ENCODE measurements at regions not wholly inside any gene's neighbourhood (a gene's known extent, or its start where the extent isn't known, plus 50 kb on each side); places are given as distances from the start of the nearest gene placed in this dataset.

DNA sequence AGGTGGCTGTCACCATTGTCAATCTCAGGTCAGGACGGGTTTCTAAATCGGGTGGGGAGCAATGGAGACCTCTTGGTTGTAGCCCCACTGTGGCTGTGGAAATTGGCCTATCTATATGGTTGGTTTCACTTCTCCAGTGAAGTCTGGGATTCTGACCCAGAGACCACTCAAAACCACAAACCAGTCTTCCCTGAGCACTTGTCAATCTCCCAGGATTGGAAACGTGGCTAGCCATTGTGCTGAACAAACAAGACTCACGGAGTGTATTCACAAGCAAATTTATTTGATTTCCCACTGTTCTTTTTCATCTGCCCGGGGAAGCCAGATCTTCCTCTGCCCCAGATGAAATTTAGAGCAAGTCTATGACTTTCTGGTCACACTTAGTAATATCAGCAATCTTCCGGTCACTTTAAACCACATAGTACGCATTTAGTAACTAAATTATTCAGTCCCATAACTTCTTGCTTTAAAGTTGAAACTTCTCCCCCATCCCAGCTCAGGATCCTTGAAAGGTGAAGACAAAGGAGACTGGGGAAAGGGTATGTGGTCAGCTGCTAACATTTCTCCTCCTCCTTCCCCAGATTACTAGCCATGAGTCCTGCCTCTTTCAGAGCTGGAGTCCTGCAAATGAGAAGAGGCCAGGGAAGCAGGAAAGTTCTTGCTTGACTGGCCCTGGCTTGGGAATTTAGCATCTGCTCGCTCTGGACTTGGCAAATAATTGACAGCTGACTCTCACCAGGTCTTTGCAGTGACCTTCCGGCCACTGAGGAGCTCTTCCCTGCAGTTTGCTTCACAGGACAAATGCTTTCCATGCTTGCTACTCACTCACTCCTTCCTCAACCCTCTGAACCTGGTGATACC, 123.2 kb upstream of the MAX start:
- DNase-seq: no peak

GRCh38 chr14:65226824-65227604, 124.7 kb upstream of the MAX start:
- no peak for DNase-seq

DNA sequence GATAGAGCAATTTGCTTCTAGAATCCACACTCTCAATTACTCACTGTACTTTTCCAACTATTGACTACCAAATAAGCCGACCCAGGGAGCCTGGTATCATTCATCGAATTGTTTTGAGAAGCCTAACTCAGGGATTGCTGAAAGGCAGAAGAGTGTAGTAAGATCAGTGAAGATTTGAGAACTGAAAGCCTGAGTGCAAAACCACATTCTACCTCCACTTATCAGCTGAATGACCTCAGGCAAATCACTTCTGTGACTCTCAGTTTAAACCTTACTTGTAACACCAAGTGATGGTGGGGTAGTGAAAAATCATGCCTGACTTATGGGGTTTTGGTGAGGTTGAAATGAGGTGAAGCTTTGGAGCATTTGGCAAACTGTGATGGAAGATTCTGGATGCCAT, 126.1 kb upstream of the MAX start:
- no peak for DNase-seq

- DNase-seq: no peak
Observed at GRCh38 chr14:65228956-65229747, 126.8 kb upstream of the MAX start.

GRCh38 chr14:65229748-65230728, 127.7 kb upstream of the MAX start:
- peak in 1 of 4 experiments; percentile 20 for DNase-seq

- no peak for DNase-seq
Observed at GRCh38 chr14:65231286-65231980, 129.1 kb upstream of the MAX start.

- DNase-seq: no peak
Observed at GRCh38 chr14:65234752-65235361, 132.5 kb upstream of the MAX start.

DNA sequence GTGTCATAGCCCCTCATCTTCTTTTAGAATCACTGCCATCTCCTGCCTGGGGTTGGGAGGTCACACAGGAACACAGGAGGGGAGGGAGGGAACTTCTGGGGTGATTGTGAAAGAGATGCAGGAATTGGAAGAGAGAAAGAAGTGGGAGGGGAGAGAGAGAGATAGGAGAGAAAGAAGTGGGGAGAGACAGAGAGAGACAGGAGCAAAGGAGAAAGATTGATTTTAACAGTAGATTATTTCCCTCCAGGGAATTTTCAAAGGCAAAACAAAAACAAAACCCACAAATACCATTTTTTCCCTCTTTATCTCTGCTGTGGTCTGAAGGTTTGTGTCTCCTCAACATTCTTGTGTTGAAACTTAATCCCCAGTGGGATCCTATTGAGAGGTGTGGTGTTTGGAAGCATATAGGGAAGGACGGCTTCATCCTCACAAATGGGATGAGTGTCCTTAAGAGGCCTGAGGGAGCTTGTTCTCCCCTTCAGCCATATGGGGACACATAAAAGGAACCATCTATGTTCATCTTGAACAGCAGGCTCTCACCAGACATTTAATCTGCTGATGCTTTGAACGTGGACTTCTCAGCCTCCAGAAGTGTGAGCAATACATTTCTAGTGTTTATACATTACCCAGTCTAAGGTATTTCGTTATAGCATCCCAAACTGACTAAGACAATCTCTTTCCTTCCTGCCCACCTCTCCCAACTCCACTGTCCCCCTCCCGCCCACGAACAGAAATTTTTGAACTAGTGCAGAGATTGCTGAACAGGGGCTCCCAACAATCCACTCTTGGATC, 134.9 kb upstream of the MAX start:
- no peak for DNase-seq

- no peak for DNase-seq
Observed at GRCh38 chr14:65237941-65238340, 135.6 kb upstream of the MAX start.

DNA sequence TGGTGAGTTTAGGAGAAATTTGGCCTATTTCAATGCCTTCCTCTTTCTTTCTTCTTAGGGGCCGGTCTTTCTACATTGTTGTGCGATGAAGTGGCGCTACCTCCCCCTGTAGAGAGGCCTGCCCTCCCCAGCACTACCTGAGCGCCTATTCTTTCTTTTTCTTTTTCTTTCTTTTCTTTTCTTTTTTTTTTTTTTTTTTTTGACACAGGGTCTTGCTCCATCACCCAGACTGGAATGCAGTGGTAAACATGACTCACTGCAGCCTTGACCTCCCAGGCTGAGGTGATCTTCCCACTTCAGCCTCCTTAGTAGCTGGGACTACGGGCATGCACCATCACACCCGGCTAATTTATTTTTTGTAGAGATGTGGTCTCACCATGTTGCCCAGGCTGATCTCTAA, 136.1 kb upstream of the MAX start:
- no peak for DNase-seq

DNA sequence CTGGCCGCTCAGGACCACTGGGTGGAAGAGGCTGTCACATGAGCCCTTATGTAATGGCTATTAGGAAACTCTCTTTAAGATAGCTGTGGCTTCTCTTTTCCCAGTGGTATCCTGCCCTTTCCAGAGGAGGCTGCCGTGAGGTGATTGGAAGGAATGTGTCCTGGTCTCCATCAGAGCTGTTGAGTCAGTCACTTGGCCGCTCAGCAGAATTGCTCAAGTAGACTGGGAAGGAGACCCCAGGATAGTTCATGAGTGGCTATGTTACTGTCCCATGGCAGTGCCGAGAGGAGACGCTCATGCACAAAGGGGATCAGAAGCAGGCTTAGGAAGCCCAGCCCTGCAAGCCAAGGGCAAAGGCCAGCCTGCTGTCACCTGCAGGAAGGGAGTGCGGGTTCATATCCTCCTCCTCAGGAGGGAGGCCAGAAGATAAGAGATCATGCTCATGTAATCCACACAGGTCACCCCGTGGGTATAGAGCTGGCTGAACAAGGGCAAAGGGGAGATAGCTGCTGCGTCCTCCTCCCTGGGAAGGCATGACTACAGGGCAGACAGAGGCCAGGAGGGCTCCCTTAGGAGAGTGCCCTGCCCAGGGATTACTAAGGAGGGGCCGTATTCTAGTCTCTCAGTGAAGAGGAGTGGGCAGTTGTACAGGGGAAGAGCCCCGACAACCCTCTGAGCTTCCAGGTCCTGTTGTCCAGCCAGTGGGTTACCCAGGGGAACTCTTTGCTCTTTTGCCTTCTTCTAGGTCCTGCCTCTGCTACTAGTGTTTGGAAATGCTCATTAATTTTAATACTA, 137.0 kb upstream of the MAX start:
- DNase-seq: no peak

GRCh38 chr14:65239938-65240296, 137.6 kb upstream of the MAX start:
- no peak for DNase-seq

- no peak for DNase-seq
Observed at GRCh38 chr14:65241125-65241752, 138.9 kb upstream of the MAX start.

GRCh38 chr14:65242732-65243134, 140.4 kb upstream of the MAX start:
- DNase-seq: no peak

DNA sequence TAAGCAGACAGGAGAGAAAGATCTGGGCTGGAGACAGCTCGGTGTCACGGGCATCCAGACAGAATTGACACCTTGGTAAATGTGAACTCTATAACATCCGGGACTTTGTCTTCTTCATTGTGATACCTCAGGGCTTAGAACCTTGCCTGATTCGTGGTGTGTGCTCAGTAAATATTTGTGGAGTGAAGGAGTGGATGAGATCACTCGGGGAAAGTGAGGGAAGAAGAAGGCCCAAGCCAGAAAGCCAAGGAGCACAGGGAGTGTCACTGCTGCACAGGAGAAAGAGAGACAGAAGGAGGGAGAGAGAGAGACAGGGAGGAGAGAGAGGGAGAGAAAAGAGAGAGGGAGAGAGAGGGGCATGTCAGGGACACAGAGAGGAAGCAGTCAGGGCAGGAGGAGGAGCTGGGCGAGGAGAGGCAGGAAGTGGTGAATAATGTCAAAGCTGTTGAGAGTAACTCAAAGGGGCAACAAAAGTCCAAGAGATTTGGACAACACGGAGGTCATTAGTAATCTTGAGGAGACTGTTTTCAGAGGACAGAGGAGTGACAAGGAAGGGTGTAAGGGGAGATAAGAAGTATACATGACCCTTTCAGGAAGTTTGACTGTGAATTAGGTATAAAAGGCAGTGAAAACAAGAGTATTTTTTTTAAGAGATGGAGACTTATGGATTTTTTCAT, 141.6 kb upstream of the MAX start:
- no peak for DNase-seq

DNA sequence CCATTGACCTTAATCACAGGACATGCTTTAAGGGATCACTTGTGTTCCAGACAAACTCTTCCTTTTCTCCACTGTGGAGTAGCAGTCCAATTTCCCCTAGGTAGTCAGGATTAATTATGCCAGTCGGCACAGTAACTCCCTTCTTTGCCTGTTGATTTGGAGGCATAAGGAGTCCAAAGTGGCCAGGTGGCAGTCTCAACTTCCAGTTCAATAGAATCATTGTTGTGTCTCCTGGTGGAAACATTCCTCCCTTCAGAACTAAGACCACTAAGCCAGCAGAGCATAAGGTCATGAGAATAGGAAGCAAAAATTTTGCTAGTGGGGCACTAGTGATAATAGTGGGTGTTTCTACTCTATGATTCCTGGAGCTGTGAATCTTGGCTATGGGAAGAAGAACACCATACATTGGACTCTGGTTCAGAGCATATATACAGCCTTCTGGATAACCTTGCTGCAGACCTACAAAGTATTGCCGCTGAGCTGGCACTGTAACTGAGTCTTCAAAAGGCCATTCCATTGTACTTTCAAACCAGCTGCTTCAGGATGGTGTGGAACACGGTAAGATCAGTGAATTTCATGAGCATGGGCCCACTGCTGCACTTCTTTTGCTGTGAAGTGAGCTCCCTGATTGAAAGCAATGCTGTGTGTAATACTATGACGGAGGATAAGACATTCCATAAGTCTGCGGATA, 147.3 kb upstream of the MAX start:
- DNase-seq: no peak

DNA sequence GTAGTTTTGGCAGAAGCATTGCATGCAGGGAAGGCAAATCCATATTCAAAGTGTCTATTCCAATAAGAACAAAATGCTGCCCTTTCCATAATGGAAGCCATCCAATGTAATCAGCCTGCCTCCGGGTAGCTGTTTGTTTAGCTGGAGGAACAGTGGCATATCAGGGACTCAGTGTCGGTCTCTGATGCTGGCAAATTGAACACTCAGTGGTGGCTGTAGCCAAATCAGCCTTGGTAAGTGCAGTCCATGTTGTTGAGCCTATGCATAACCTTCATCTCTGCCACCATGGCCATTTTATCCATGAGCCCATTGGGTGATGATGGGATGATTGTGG, 147.8 kb upstream of the MAX start:
- no peak for DNase-seq

DNA sequence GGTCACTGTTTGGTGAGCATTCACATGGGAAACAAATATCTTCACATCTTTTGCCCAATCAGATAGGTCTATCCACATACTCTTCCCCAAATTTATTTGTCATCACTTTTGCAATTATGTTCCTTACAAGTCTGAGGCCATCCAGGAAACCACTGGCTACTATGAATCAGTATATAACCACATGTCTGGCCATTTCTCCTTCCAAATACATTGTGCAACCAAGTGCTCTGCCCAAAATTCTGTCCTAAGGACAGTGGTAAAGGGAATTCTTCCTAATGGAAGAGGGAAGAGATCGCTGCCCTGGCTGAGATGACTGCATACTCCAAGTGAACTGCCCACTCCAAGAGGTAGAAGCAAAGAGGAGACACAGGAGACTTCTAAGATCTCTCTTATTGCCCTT, 148.9 kb upstream of the MAX start:
- DNase-seq: no peak

Measured in activated naive CD4-positive, alpha-beta T cell (primary cell).